Left ventricle myocardium inferior (tissue), 1 donor: ENCODE measurements at regions not wholly inside any gene's neighbourhood (a gene's known extent, or its start where the extent isn't known, plus 50 kb on each side); places are given as distances from the start of the nearest gene placed in this dataset.

Experiments used
- DNase-seq: peaks from one replicate; pipeline ENCODE4 v3.0.0-alpha.2; 2020
- H3K27ac ChIP-seq: fragments of 200-600 bp; replicated peaks from 2 replicates; pipeline ENCODE4 v1.8.0; 2021
- H3K27me3 ChIP-seq: fragments of 200-600 bp; 2 replicates; pipeline ENCODE4 v1.8.0; 2021; ENCODE audit warnings: low read depth
- H3K36me3 ChIP-seq: fragments of 200-600 bp; 2 replicates; pipeline ENCODE4 v1.8.0; 2021
- H3K4me1 ChIP-seq: fragments of 200-600 bp; 2 replicates; pipeline ENCODE4 v1.8.0; 2021
- H3K4me3 ChIP-seq: fragments of 200-600 bp; 2 replicates; pipeline ENCODE4 v1.8.0; 2021; ENCODE audit warnings: mild to moderate bottlenecking, moderate library complexity
- H3K9me3 ChIP-seq: fragments of 200-600 bp; replicated peaks from 2 replicates; pipeline ENCODE4 v1.8.0; 2021
- CTCF ChIP-seq: fragments of 200-600 bp; IDR thresholded peaks from 2 replicates; pipeline ENCODE4 v1.8.0; 2021; ENCODE audit warnings: antibody characterized with exemption, mild to moderate bottlenecking, borderline replicate concordance
- intact Hi-C: fragments of 100-400 bp; cut with micrococcal nuclease; formaldehyde crosslinking; loops from one replicate; pipeline ENCODE4 v1.11.0; 2022
- donor health status: DM: no; HTN: yes; CAD: no; lungs with severe emphysema.

- Histone ChIP-seq H3K4me3 (no peak overlapping the region), H3K27me3 (no peaks in the 10 kb centered on the region), H3K36me3 (no peaks in the 10 kb centered on the region), H3K27ac (no peak overlapping the region), H3K4me1 (no peaks in the 10 kb centered on the region), H3K9me3 (no peaks in the 10 kb centered on the region)
- intact Hi-C loops: no loop called here
- no peak for TF ChIP-seq CTCF
- DNase-seq: no peak
These were observed 475.5 kb upstream of the FGF16 start for GRCh38 chrX:76971393-76972376.

- Histone ChIP-seq H3K27ac (no peak overlapping the region), H3K27me3 (no peaks in the 10 kb centered on the region), H3K4me1 (no peaks in the 10 kb centered on the region), H3K4me3 (no peak overlapping the region), H3K36me3 (no peaks in the 10 kb centered on the region), H3K9me3 (no peaks in the 10 kb centered on the region)
- intact Hi-C loops: no loop called here
- no peak for TF ChIP-seq CTCF
- DNase-seq: no peak
These were observed 469.7 kb upstream of the FGF16 start for GRCh38 chrX:76977452-76977851.

GRCh38 chrX:76987381-76987780 is 459.8 kb upstream of the FGF16 start:
- Histone ChIP-seq H3K36me3 (no peaks in the 10 kb centered on the region), H3K27ac (no peak overlapping the region), H3K27me3 (no peaks in the 10 kb centered on the region), H3K4me1 (no peaks in the 10 kb centered on the region), H3K9me3 (peaks cover 9% of the 10 kb centered on the region), H3K4me3 (no peak overlapping the region)
- TF ChIP-seq CTCF: no peak
- intact Hi-C loops: no loop called here
- DNase-seq: no peak

GRCh38 chrX:76996641-76997040 is 450.5 kb upstream of the FGF16 start:
- no peaks in the 10 kb centered on the region for H3K9me3 ChIP-seq
- no peak for TF ChIP-seq CTCF
- DNase-seq: no peak
- intact Hi-C loops: no loop called here
- H3K27me3 ChIP-seq: no peaks in the 10 kb centered on the region
- H3K36me3 ChIP-seq: no peaks in the 10 kb centered on the region
- H3K4me3 ChIP-seq: no peak overlapping the region
- H3K4me1 ChIP-seq: no peaks in the 10 kb centered on the region
- no peak overlapping the region for H3K27ac ChIP-seq

- intact Hi-C loops: no loop called here
- no peaks in the 10 kb centered on the region for H3K27me3 ChIP-seq
- no peak for TF ChIP-seq CTCF
- H3K4me1 ChIP-seq: no peaks in the 10 kb centered on the region
- H3K4me3 ChIP-seq: no peak overlapping the region
- no peaks in the 10 kb centered on the region for H3K36me3 ChIP-seq
- H3K27ac ChIP-seq: no peak overlapping the region
- H3K9me3 ChIP-seq: no peaks in the 10 kb centered on the region
- DNase-seq: no peak
These were observed 443.7 kb upstream of the FGF16 start for GRCh38 chrX:77003530-77003929.
